ENCODE measurements at regions not wholly inside any gene's neighbourhood (a gene's known extent, or its start where the extent isn't known, plus 50 kb on each side); places are given as distances from the start of the nearest gene placed in this dataset.

GRCh38 chr5:162434281-162434680, 366.7 kb downstream of the GABRG2 start:
- Mint-ChIP-seq H3K36me3 (no peaks in the 10 kb centered on the region), H3K9me3 (no peaks in the 10 kb centered on the region), H3K4me3 (no peak overlapping the region), H3K27me3 (ENCODE audit: low read depth) (no peaks in the 10 kb centered on the region), H3K4me1 (no peaks in the 10 kb centered on the region), H3K27ac (no peak overlapping the region)
- ChIA-PET POLR2A (no interaction called here), CTCF (no interaction called here)
- no peak for TF ChIP-seq JUN (CRISPR knock-in tag; IDR thresholded peaks at IDR 0.05)
- ATAC-seq (no peak), DNase-seq (ENCODE audit: low spot score) (no peak)

- no peaks in the 10 kb centered on the region for H3K4me1 Mint-ChIP-seq
- POLR2A ChIA-PET = no interaction called here
These were observed 368.5 kb downstream of the GABRG2 start for GRCh38 chr5:162436055-162436454.

More at GRCh38 chr5:162436055-162436454, 368.5 kb downstream of the GABRG2 start:
- Mint-ChIP-seq H3K36me3 (no peaks in the 10 kb centered on the region), H3K27ac (no peak overlapping the region), H3K27me3 (ENCODE audit: low read depth) (no peaks in the 10 kb centered on the region), H3K9me3 (no peaks in the 10 kb centered on the region), H3K4me3 (no peak overlapping the region)
- CTCF ChIA-PET = no interaction called here
- ATAC-seq (no peak), DNase-seq (ENCODE audit: low spot score) (no peak)
- TF ChIP-seq RELA (CRISPR knock-in tag; IDR thresholded peaks at IDR 0.05; ENCODE audit: borderline replicate concordance) = no peak
- no peak for TF ChIP-seq PREB (CRISPR knock-in tag; IDR thresholded peaks at IDR 0.05; ENCODE audit: borderline replicate concordance)
- no peak for TF ChIP-seq RORB (CRISPR knock-in tag; IDR thresholded peaks at IDR 0.05)
- TF ChIP-seq AR (CRISPR knock-in tag; IDR thresholded peaks at IDR 0.05) = no peak
- no peak for TF ChIP-seq JAZF1 (CRISPR knock-in tag; IDR thresholded peaks at IDR 0.05)
- no peak for TF ChIP-seq ZNF396 (CRISPR knock-in tag; IDR thresholded peaks at IDR 0.05; ENCODE audit: borderline replicate concordance)
- no peak for TF ChIP-seq ARID4B (CRISPR knock-in tag; IDR thresholded peaks at IDR 0.05; ENCODE audit: borderline replicate concordance)
- no peak for TF ChIP-seq E2F4 (CRISPR knock-in tag; IDR thresholded peaks at IDR 0.05; ENCODE audit: borderline replicate concordance, low read depth)
- TF ChIP-seq GTF2I (CRISPR knock-in tag; conservative IDR thresholded peaks at IDR 0.05) = no peak
- TF ChIP-seq TP53 (CRISPR knock-in tag; IDR thresholded peaks at IDR 0.05) = no peak
- TF ChIP-seq SOX15 (CRISPR knock-in tag; IDR thresholded peaks at IDR 0.05) = no peak
- no peak for TF ChIP-seq NR1H2 (CRISPR knock-in tag; IDR thresholded peaks at IDR 0.05)
- TF ChIP-seq ZBTB43 (CRISPR knock-in tag; IDR thresholded peaks at IDR 0.05) = no peak
- no peak for TF ChIP-seq KAT7 (CRISPR knock-in tag; IDR thresholded peaks at IDR 0.05; ENCODE audit: borderline replicate concordance)

Measured in WTC11 (cell line).